ENCODE measurements at regions not wholly inside any gene's neighbourhood (a gene's known extent, or its start where the extent isn't known, plus 50 kb on each side); places are given as distances from the start of the nearest gene placed in this dataset.

GRCh38 chr17:53896047-53896446 is 73.3 kb downstream of the KIF2B start:
- DNase-seq (ENCODE audit: low read depth in 1 of 2, low spot score in 2 of 2) = no peak
- Histone ChIP-seq H3K14ac (ENCODE audit: insufficient read length) (no peak overlapping the region), H4K8ac (ENCODE audit: extremely low read depth, insufficient read depth, low read length) (no peak overlapping the region), H4K20me1 (replicated peaks in 1 of 2; ENCODE audit: control insufficient read depth in 1 of 2, insufficient read depth in 2 of 2, low read length in 2 of 2) (no peaks in the 10 kb centered on the region), H3K4me1 (replicated peaks in 1 of 4; ENCODE audit: control insufficient read depth in 3 of 4, insufficient read depth in 4 of 4, low read length in 3 of 4) (no peaks in the 10 kb centered on the region), H3K4me2 (ENCODE audit: insufficient read depth in 1 of 2, low read depth in 2 of 2, low read length in 2 of 2) (no peak overlapping the region), H2BK5ac (ENCODE audit: low read depth, low read length) (no peak overlapping the region), H3K79me2 (ENCODE audit: control insufficient read depth in 1 of 2, insufficient read depth in 2 of 2, low read length in 2 of 2) (no peaks in the 10 kb centered on the region), H3K36me3 (ENCODE audit: control insufficient read depth in 2 of 4, insufficient read depth in 4 of 4, low read length in 3 of 4) (no peaks in the 10 kb centered on the region), H2BK120ac (replicated peaks; ENCODE audit: low read depth, low read length) (no peak overlapping the region), H3K9ac (replicated peaks in 1 of 4; ENCODE audit: extremely low read depth in 1 of 4, low read depth in 3 of 4, low read length in 3 of 4) (no peak overlapping the region), H3K23me2 (ENCODE audit: low read depth, low read length) (no peaks in the 10 kb centered on the region), H3K4ac (replicated peaks; ENCODE audit: insufficient read length, low read depth, low read length) (no peak overlapping the region), H3K79me1 (ENCODE audit: low read depth, low read length) (no peaks in the 10 kb centered on the region), H3K27me3 (replicated peaks in 1 of 4; ENCODE audit: control insufficient read depth in 3 of 4, extremely low read depth in 1 of 4, insufficient read depth in 3 of 4, low read length in 3 of 4) (no peaks in the 10 kb centered on the region), H3K4me3 (ENCODE audit: extremely low read depth in 1 of 4, insufficient read depth in 2 of 4, low read depth in 3 of 4, low read length in 4 of 4) (no peak overlapping the region), H2AK5ac (ENCODE audit: low read depth, low read length) (no peak overlapping the region), H3K9me3 (ENCODE audit: insufficient read depth in 2 of 2, low read depth in 1 of 2, low read length in 1 of 2) (0 out of 4 replicates have a peak, but pooled peaks cover 0 to 3% of the 10 kb centered on the region in 2 experiments), H3K23ac (ENCODE audit: insufficient read length) (no peak overlapping the region), H2AFZ (ENCODE audit: low read length) (0 out of 2 replicates have a peak overlapping the region, but pooled peaks have one; percentile 28), H3K18ac (ENCODE audit: extremely low read depth, low read length) (no peak overlapping the region), H3K56ac (replicated peaks; ENCODE audit: insufficient read length, low read depth, low read length) (no peak overlapping the region), H4K91ac (replicated peaks; ENCODE audit: insufficient read length, low read length) (no peak overlapping the region), H2BK15ac (ENCODE audit: low read length) (no peak overlapping the region), H3K27ac (ENCODE audit: low read depth, low read length) (no peak overlapping the region), H2BK12ac (ENCODE audit: low read depth, low read length) (no peak overlapping the region), H4K5ac (ENCODE audit: insufficient read length, low read depth, low read length) (no peak overlapping the region), H2BK20ac (ENCODE audit: low read length) (no peak overlapping the region)
- TF ChIP-seq NRF1 (IDR thresholded peaks at IDR 0.05; ENCODE audit: low read depth, low read length) (no peak), TEAD4 (IDR thresholded peaks at IDR 0.05; ENCODE audit: low read depth, low read length) (no peak), CBX8 (IDR thresholded peaks at IDR 0.05; ENCODE audit: borderline replicate concordance, low read depth, low read length) (no peak), JUN (IDR thresholded peaks at IDR 0.05; ENCODE audit: low read depth, low read length) (no peak), HDAC6 (IDR thresholded peaks at IDR 0.05; ENCODE audit: low read depth, low read length) (no peak), FOSL1 (IDR thresholded peaks at IDR 0.05; ENCODE audit: insufficient read depth, low read depth, low read length) (no peak), BCL11A (IDR thresholded peaks at IDR 0.05; ENCODE audit: low read depth in 2 of 2, low read length in 2 of 2) (no peak), SIX5 (IDR thresholded peaks at IDR 0.05; ENCODE audit: low read depth, low read length) (no peak), TCF12 (IDR thresholded peaks at IDR 0.05; ENCODE audit: low read depth, low read length) (no peak), TAF1 (IDR thresholded peaks at IDR 0.05; ENCODE audit: low read depth, low read length) (no peak), BRCA1 (IDR thresholded peaks at IDR 0.05; ENCODE audit: low read depth, low read length) (no peak), GTF2F1 (IDR thresholded peaks at IDR 0.05; ENCODE audit: borderline replicate concordance, low read depth, low read length) (no peak), YY1 (IDR thresholded peaks at IDR 0.05; ENCODE audit: low read depth, low read length) (no peak)
- WGBS, 2 experiments (ENCODE audit: extremely low coverage in 1 of 2, insufficient coverage in 1 of 2, insufficient read length in 1 of 2, insufficient replicate concordance in 2 of 2, low coverage in 1 of 2, low lambda C conversion rate in 2 of 2, missing lambda C conversion rate in 1 of 2) = 95% methylated on average over 1 of the region's 1 CpG; no CpG with 5 or more reads in 1 of the 2 experiments
- POLR2A ChIA-PET (ENCODE audit: partially characterized antibody) = no interaction called here
- no peak for FAIRE-seq
- CTCF ChIA-PET (ENCODE audit: partially characterized antibody) = interaction anchor here (0.8 kb wide), 1 partner anchor 256 kb away, joined by 3 read pairs; no protein-coding TSS in a partner anchor
